ENCODE measurements at regions not wholly inside any gene's neighbourhood (a gene's known extent, or its start where the extent isn't known, plus 50 kb on each side); places are given as distances from the start of the nearest gene placed in this dataset.
A peak's percentile ranks its signal among the peaks of the same experiment; 100 is the strongest.

GRCh38 chr13:47800593-47800992 is 200.5 kb downstream of the SUCLA2 start:
- TF ChIP-seq, protein P1, sequence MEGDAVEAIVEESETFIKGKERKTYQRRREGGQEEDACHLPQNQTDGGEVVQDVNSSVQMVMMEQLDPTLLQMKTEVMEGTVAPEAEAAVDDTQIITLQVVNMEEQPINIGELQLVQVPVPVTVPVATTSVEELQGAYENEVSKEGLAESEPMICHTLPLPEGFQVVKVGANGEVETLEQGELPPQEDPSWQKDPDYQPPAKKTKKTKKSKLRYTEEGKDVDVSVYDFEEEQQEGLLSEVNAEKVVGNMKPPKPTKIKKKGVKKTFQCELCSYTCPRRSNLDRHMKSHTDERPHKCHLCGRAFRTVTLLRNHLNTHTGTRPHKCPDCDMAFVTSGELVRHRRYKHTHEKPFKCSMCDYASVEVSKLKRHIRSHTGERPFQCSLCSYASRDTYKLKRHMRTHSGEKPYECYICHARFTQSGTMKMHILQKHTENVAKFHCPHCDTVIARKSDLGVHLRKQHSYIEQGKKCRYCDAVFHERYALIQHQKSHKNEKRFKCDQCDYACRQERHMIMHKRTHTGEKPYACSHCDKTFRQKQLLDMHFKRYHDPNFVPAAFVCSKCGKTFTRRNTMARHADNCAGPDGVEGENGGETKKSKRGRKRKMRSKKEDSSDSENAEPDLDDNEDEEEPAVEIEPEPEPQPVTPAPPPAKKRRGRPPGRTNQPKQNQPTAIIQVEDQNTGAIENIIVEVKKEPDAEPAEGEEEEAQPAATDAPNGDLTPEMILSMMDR (conservative IDR thresholded peaks at IDR 0.05) = no peak
- no peak for TF ChIP-seq ZFX (IDR thresholded peaks at IDR 0.05)
- no peak overlapping the region for H3K27ac ChIP-seq

GRCh38 chr13:47798906-47799305 is 202.2 kb downstream of the SUCLA2 start:
- no peak for TF ChIP-seq ZFX (IDR thresholded peaks at IDR 0.05)
- TF ChIP-seq, protein P1 (conservative IDR thresholded peaks at IDR 0.05) = no peak
- no peak overlapping the region for H3K27ac ChIP-seq

GRCh38 chr13:47798194-47798593 is 202.9 kb downstream of the SUCLA2 start:
- TF ChIP-seq, protein P1 (conservative IDR thresholded peaks at IDR 0.05) = no peak
- TF ChIP-seq ZFX (IDR thresholded peaks at IDR 0.05) = no peak

GRCh38 chr13:47796816-47797215 is 204.3 kb downstream of the SUCLA2 start:
- TF ChIP-seq ZFX (IDR thresholded peaks at IDR 0.05) = no peak
- TF ChIP-seq, protein P1 (conservative IDR thresholded peaks at IDR 0.05) = no peak
- no peak overlapping the region for H3K27ac ChIP-seq

More at GRCh38 chr13:47798194-47798593, 202.9 kb downstream of the SUCLA2 start:
- no peak overlapping the region for H3K27ac ChIP-seq

DNA sequence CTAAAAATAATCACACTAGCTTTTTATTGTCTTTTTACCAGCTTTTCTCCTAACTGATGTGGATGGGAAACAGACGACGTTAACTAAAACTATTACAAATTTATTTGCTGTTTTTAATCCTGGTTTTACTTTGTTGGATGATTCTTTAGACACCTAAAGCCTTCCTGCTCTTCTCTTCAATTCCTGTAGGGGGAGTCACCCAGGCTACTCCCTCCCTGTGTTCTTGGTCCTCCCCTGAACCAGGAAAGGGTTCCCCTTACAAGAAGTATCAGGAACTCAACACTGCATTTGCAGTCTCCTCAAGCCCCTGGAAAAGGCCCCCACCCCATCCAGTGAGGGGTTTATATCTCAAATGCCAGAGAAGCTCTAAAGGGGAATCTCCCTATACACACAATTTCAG is 206.1 kb downstream of the SUCLA2 start:
- no peak for TF ChIP-seq ZFX (IDR thresholded peaks at IDR 0.05)
- TF ChIP-seq, protein P1 (conservative IDR thresholded peaks at IDR 0.05) = peak; percentile 61
- H3K27ac ChIP-seq = no peak overlapping the region

DNA sequence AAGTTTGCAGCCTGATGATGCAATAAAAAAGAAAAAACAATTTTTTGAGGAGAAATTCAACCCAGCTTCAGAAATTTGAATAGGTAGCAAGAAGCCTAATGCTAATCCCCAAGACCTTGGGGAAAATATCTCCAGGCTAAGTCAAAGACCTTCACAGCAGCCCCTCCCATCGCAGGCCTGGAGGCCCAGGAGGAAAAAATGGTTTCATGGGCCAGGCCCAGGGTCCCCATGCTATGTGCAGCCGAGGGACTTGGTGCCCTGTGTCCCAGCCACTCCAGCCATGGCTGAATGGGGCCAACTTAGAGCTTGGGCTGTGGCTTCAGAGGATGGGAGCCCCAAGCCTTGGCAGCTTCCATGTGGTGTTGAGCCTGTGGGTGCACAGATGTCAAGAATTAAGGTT is 210.3 kb downstream of the SUCLA2 start:
- TF ChIP-seq, protein P1 (conservative IDR thresholded peaks at IDR 0.05) = no peak
- TF ChIP-seq ZFX (IDR thresholded peaks at IDR 0.05) = no peak
- H3K27ac ChIP-seq = no peak overlapping the region

- no peak overlapping the region for H3K27ac ChIP-seq
Measured at GRCh38 chr13:47788844-47789243, 212.2 kb downstream of the SUCLA2 start.

More at GRCh38 chr13:47788844-47789243, 212.2 kb downstream of the SUCLA2 start:
- TF ChIP-seq ZFX (IDR thresholded peaks at IDR 0.05) = no peak
- TF ChIP-seq, protein P1 (conservative IDR thresholded peaks at IDR 0.05) = no peak

Data from C4-2B (cell line).